ENCODE measurements at regions not wholly inside any gene's neighbourhood (a gene's known extent, or its start where the extent isn't known, plus 50 kb on each side); places are given as distances from the start of the nearest gene placed in this dataset.

- 22% methylated on average over 2 of the region's 2 CpGs for WGBS (ENCODE audit: low lambda C conversion rate)
- H3K4me3 ChIP-seq (ENCODE audit: low read depth in 2 of 2, low read length in 1 of 2), result no peak overlapping the region
- no peak for TF ChIP-seq USF1 (IDR thresholded peaks at IDR 0.05; ENCODE audit: borderline replicate concordance, low read depth)
- TF ChIP-seq SIN3A (IDR thresholded peaks at IDR 0.05; ENCODE audit: borderline replicate concordance, low read depth, low read length), result no peak
- TF ChIP-seq MEF2A (IDR thresholded peaks at IDR 0.05; ENCODE audit: borderline replicate concordance, low read depth), result no peak
- no peak for TF ChIP-seq RXRA (IDR thresholded peaks at IDR 0.05; ENCODE audit: borderline replicate concordance, low read depth)
- no peak for TF ChIP-seq FOXJ3 (CRISPR knock-in tag; IDR thresholded peaks at IDR 0.05)
- TF ChIP-seq EP300 (IDR thresholded peaks at IDR 0.05; ENCODE audit: borderline replicate concordance in 1 of 2, low read depth in 1 of 2, low read length in 1 of 2), result no peak
- no peak for TF ChIP-seq YY1 (IDR thresholded peaks at IDR 0.05; ENCODE audit: low read depth)
- no peaks in the 10 kb centered on the region for H3K27me3 ChIP-seq (ENCODE audit: insufficient read depth)
- H3K36me3 ChIP-seq (replicated peaks in 1 of 2; ENCODE audit: control insufficient read depth in 1 of 2, insufficient read depth in 2 of 2, low read length in 1 of 2), result no peaks in the 10 kb centered on the region
- no peaks in the 10 kb centered on the region for H3K9me3 ChIP-seq
- no peak overlapping the region for H2AFZ ChIP-seq (ENCODE audit: low read depth)
- no peaks in the 10 kb centered on the region for H3K79me2 ChIP-seq (ENCODE audit: insufficient read depth)
- ChIA-PET POLR2A (no interaction called here), CTCF (no interaction called here)
- H3F3A ChIP-seq (replicated peaks; ENCODE audit: insufficient read depth), result no peaks in the 10 kb centered on the region
- DNase-seq, result no peak
- no peak overlapping the region for H3K27ac ChIP-seq (ENCODE audit: low read depth in 2 of 2, low read length in 1 of 2)
- no peaks in the 10 kb centered on the region for H4K20me1 ChIP-seq (ENCODE audit: insufficient read depth)
- H3K9ac ChIP-seq, result no peak overlapping the region
- no peak overlapping the region for H3K4me2 ChIP-seq
- H3K9me2 ChIP-seq, result no peaks in the 10 kb centered on the region
- H3K4me1 ChIP-seq (ENCODE audit: control insufficient read depth in 1 of 2, insufficient read depth in 2 of 2, low read depth in 1 of 2, low read length in 1 of 2), result peaks cover 0 to 3% of the 10 kb centered on the region in 2 experiments; a peak in 1 of 4 replicates
Measured at GRCh38 chr3:152058856-152059255, 185.4 kb downstream of the SUCNR1 start.

DNA sequence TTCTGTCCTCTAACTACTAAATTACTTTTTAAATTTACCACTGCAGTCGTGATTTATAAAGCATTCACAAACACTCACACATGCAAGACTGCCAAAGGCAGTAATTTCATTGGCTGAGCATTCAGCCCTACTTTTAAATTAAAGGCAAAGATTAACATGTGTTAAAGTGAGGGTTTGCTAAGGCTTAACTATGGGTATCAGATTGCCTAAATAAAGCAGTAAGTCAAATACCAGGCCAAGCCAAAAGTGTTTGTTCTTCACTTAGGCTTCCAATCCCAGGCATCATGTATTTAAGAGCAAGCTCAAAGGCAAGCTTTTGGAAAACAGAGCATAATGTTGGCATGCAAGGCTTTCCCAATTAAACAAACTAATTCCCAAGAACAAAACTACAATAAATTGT lies 187.3 kb downstream of the SUCNR1 start:
- CTCF ChIA-PET, result interaction anchor here (2.4 kb wide), 1 partner anchor 12 kb away, joined by 10 read pairs; no protein-coding TSS in a partner anchor
- TF ChIP-seq MEF2A (IDR thresholded peaks at IDR 0.05; ENCODE audit: borderline replicate concordance, low read depth) (no peak), CHD2 (IDR thresholded peaks at IDR 0.05; ENCODE audit: low read length, partially characterized antibody) (no peak), USF1 (IDR thresholded peaks at IDR 0.05; ENCODE audit: borderline replicate concordance, low read depth) (no peak), IRF3 (IDR thresholded peaks at IDR 0.05; ENCODE audit: low read depth, low read length) (no peak), TEAD4 (IDR thresholded peaks at IDR 0.05; ENCODE audit: borderline replicate concordance, insufficient read depth) (no peak), RAD21 (IDR thresholded peaks at IDR 0.05; ENCODE audit: low read length) (no peak), JUND (IDR thresholded peaks at IDR 0.05) (no peak), FOXJ3 (CRISPR knock-in tag; IDR thresholded peaks at IDR 0.05) (no peak), REST (IDR thresholded peaks at IDR 0.05; ENCODE audit: low read depth, low read length) (no peak), RFX5 (IDR thresholded peaks at IDR 0.05; ENCODE audit: low read length) (no peak), NRF1 (IDR thresholded peaks at IDR 0.05; ENCODE audit: low read depth, low read length) (no peak), MXI1 (IDR thresholded peaks at IDR 0.05; ENCODE audit: low read depth, low read length) (no peak), NFIC (IDR thresholded peaks at IDR 0.05; ENCODE audit: borderline replicate concordance) (no peak), SIN3A (IDR thresholded peaks at IDR 0.05; ENCODE audit: borderline replicate concordance, low read depth, low read length) (no peak), FOSL2 (IDR thresholded peaks at IDR 0.05; ENCODE audit: borderline replicate concordance, low read depth) (no peak), POLR2AphosphoS5 (IDR thresholded peaks at IDR 0.05; ENCODE audit: low read depth, low read length) (no peak), YY1 (IDR thresholded peaks at IDR 0.05; ENCODE audit: low read depth) (no peak)
- TF ChIP-seq, protein P1, sequence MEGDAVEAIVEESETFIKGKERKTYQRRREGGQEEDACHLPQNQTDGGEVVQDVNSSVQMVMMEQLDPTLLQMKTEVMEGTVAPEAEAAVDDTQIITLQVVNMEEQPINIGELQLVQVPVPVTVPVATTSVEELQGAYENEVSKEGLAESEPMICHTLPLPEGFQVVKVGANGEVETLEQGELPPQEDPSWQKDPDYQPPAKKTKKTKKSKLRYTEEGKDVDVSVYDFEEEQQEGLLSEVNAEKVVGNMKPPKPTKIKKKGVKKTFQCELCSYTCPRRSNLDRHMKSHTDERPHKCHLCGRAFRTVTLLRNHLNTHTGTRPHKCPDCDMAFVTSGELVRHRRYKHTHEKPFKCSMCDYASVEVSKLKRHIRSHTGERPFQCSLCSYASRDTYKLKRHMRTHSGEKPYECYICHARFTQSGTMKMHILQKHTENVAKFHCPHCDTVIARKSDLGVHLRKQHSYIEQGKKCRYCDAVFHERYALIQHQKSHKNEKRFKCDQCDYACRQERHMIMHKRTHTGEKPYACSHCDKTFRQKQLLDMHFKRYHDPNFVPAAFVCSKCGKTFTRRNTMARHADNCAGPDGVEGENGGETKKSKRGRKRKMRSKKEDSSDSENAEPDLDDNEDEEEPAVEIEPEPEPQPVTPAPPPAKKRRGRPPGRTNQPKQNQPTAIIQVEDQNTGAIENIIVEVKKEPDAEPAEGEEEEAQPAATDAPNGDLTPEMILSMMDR (IDR thresholded peaks at IDR 0.05), result no peak

More for the DNA sequence above, 187.3 kb downstream of the SUCNR1 start:
- no peak overlapping the region for H3K27ac ChIP-seq (ENCODE audit: low read depth in 2 of 2, low read length in 1 of 2)
- H3K4me1 ChIP-seq (ENCODE audit: control insufficient read depth in 1 of 2, insufficient read depth in 2 of 2, low read depth in 1 of 2, low read length in 1 of 2), result peaks cover 0 to 3% of the 10 kb centered on the region in 2 experiments; a peak in 1 of 4 replicates
- 38% methylated on average over 1 of the region's 1 CpG for WGBS (ENCODE audit: low lambda C conversion rate)
- DNase-seq, result no peak
- H3K9ac ChIP-seq, result no peak overlapping the region
- no peaks in the 10 kb centered on the region for H3K9me2 ChIP-seq
- no peak overlapping the region for H3K4me3 ChIP-seq (ENCODE audit: low read depth in 2 of 2, low read length in 1 of 2)
- H3K9me3 ChIP-seq, result no peaks in the 10 kb centered on the region
- H3K4me2 ChIP-seq, result no peak overlapping the region
- H2AFZ ChIP-seq (ENCODE audit: low read depth), result no peak overlapping the region
- H3K79me2 ChIP-seq (ENCODE audit: insufficient read depth), result no peaks in the 10 kb centered on the region
- no peaks in the 10 kb centered on the region for H3K36me3 ChIP-seq (replicated peaks in 1 of 2; ENCODE audit: control insufficient read depth in 1 of 2, insufficient read depth in 2 of 2, low read length in 1 of 2)
- no peaks in the 10 kb centered on the region for H3K27me3 ChIP-seq (ENCODE audit: insufficient read depth)
- no peaks in the 10 kb centered on the region for H3F3A ChIP-seq (replicated peaks; ENCODE audit: insufficient read depth)
- POLR2A ChIA-PET, result no interaction called here
- no peaks in the 10 kb centered on the region for H4K20me1 ChIP-seq (ENCODE audit: insufficient read depth)
